HG03139 (cell line): ENCODE measurements at regions not wholly inside any gene's neighbourhood (a gene's known extent, or its start where the extent isn't known, plus 50 kb on each side); places are given as distances from the start of the nearest gene placed in this dataset.

ENCODE experiments used
- ATAC-seq: cut with Tn5 transposase; IDR thresholded peaks from one replicate; pipeline ENCODE4 v1.9.1; 2021; ENCODE audit not compliant: unreplicated experiment

DNA sequence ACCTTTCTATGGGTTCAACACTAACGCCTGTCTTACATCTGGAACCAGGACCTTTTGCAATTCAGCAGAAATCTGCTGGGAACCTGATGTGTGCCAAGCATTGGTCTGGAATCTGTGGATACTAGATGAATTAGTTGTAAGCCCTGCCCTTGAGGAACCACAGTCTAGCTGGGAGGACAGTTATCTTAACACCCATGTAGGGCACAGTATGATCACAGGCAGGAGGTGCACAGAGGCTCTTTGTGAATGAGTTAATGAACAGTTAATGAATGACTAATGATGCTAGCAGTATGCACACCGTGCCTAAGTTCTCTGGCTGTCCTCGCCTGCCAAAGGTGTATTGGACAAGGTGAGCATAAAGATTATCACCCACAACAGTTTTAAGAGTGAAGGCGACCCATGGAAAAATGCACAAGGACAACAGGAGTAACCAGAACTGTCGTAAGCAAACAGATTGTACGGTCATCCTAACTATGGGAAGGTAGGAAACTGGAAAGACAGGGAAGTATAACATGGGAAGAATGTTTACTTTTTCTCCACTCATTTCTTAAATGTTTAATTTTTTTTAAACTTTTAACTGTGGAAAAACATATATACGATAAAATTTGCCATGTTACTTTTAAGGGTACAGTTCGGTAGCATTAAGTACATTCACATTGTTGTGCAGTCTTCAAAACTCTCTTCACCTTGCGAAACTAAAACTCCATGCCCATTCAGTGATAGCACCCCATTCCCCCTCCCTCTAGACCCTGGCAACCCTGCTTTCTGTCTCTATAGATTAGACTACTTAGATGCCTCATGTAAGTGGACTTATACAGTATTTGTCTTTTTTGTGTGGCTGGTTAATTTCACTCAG is 139.9 kb downstream of the CXCL12 start:
- ATAC-seq: no peak

DNA sequence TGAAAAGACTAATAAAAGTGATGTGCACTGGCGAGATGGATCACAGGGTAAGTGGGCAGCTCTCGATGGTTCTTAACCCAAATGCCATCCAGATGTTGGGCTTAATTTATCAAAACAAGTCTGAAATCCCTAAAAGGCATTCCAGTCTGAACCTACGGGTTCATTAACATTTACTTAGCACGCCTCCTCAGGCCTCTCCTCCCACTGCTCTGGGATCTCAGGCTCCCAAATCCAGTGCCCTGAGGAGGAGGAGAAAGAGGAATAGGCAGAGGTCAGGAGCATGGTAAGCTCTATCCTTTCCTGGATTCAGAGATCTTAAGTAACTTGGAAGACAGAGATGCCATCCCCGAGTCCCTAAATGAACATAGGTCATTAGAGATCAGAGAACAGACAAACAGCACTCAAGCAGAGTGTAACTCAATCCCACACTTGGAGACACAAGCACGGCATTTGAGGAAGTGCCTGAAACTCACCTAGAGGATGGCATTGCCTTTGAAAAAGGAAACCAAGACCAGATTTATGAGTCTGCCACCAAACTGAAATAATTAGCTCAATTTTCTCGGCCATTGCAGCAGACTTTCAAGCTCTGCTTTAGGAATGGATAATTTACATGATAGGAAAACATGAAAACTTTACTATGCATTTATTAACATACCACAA is 140.9 kb downstream of the CXCL12 start:
- no peak for ATAC-seq

DNA sequence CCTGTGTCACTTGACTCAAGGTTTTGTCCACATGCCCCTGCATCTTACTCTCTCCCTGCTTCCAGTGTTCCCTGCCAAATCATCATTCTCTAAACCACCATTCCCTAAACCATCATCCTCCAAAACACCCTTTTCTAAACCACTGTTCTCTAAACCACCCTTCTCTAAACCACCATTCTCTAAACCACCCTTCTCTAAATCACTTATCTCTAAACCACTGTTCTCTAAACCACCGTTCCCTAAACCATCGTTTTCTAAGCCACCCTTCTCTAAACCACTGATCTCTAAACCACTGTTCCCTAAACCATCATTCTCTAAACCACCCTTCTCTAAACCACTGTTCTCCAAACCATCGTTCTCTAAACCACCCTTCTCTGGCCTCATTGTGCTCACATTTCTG is 142.1 kb downstream of the CXCL12 start:
- ATAC-seq: no peak

DNA sequence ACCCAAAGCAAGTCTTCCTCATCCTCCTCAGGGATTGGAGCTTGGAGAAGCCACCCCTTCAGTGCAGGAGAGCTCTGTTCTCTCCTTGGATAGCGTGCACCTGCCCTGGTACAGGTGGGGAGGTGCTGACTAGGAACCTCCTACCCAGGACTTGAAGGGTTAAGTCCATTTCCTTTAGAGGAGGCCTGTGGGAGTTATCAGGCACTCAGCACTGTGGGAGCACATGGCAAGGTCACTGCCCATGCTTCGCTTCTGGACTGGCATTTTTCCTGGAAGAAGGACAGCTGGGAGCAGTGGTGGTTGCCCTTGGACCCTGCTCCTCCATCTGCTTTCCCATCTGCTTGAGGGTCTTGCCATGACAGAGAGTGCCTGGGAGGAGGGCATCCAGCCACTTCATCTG is 142.8 kb downstream of the CXCL12 start:
- no peak for ATAC-seq

DNA sequence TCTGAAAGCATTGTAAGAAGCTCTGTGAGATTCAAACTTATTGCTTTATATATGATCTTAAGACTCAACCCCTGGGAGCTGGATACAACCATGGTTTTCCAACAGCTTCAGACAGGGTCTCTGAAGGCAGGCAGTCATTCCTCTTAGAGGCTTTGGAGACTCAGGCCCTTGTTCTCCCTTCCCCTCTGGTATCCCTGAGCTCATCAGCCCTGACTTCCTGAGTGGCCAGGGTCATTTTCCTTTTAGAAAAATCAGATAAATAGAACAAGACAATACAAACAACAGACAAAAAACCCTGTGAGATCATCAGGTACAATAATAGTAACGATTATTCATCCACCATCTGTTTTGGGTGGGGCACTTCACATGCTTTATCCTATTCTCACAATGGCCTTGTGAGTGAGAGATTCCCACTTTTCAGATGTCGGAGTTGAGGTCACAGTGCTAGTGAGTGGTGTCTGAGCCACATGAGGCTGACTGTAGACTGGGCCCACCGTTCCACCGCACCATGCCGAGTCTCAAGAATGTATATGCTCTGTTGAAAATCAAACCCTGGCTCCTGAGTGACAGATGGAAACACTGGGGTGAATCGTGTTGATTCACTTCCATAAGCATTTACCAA is 144.2 kb downstream of the CXCL12 start:
- ATAC-seq: no peak

DNA sequence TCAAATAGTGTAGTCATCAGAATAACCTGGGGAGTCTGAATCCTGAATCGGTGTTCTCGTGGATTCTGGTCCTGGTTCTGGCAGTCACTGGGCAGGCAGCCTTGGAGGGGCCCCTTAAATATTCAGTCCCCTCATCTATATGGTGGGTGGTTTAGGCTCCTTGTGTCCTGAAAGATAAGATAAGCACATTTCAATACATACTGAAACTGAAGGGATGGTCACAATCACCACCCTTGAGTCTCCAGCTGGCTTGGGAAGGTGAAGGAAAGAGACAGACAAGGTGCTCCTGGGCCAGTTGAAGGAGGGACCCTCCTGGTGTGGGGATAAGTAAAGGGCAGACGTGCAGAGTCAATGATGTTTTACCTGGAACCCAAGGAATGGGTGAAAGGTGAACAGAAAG is 146.7 kb downstream of the CXCL12 start:
- ATAC-seq: no peak

DNA sequence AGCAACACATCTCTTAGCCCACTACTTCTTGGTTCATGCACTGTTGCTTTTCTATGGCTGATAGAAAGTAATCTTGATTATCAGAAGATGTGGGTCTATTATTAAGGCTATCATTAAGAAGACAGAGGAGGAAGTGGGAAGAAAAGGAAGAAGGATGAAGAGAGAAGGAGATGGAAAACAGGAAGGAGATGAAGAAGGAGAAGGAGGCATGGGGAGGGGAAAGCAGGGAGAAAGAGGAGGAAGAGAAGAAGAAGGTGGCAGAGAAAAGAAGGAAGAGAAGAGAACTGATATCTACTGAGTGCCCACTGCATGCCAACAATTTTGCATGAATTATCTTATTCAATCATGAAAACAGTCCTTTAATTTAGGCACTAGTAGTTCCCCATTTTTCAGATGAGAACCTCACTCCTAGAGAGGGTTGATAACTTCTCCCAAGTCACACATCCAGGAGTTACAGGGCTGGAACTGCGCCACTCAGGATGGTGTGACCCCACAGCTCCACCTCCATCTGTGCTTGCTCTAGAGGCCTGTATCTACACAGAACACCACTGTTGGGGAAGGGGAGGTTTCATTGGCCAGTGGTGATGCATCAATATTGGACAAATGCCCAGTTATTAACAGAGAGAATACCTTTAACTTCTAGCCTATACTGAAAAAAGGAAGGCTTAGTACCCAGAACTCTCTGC is 147.4 kb downstream of the CXCL12 start:
- ATAC-seq: no peak

DNA sequence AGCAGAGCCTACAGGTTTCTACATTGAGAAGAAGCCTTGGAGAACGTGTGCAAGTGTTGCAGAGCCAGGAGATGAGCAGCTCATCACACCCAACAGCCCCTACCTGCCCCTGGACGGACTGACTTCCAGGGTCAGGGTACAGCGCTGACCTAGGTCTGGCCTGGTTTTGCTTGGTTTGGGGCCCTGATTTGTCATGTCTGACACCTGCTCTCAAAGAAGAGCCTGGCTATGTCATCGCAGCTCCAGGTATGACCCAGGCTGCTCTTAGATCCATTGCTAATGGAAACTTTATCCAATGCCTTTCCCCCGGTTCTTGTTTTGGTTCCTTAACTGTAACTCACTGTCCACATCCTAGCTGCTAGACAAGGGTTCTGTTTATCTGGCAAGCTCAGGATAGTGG is 149.5 kb downstream of the CXCL12 start:
- ATAC-seq: no peak

DNA sequence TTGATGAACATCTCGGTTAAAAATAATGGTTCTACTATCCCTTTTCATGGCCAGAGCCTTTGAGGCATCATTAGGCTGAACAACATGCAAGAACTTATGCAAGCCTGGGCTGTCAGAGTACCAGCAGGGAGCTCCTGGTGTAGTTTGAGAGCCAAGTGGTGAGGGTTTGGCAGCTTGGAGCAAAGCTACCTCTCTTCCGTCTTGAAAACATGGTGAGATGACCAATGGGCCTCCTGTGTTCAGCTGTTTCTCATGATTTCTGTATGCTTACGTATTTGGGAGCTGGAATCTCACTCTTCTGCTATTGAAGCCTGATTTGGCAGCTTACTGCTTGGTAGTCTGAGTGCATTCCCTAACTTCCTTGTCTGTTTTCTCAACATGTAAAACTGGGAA is 150.4 kb downstream of the CXCL12 start:
- ATAC-seq: no peak

DNA sequence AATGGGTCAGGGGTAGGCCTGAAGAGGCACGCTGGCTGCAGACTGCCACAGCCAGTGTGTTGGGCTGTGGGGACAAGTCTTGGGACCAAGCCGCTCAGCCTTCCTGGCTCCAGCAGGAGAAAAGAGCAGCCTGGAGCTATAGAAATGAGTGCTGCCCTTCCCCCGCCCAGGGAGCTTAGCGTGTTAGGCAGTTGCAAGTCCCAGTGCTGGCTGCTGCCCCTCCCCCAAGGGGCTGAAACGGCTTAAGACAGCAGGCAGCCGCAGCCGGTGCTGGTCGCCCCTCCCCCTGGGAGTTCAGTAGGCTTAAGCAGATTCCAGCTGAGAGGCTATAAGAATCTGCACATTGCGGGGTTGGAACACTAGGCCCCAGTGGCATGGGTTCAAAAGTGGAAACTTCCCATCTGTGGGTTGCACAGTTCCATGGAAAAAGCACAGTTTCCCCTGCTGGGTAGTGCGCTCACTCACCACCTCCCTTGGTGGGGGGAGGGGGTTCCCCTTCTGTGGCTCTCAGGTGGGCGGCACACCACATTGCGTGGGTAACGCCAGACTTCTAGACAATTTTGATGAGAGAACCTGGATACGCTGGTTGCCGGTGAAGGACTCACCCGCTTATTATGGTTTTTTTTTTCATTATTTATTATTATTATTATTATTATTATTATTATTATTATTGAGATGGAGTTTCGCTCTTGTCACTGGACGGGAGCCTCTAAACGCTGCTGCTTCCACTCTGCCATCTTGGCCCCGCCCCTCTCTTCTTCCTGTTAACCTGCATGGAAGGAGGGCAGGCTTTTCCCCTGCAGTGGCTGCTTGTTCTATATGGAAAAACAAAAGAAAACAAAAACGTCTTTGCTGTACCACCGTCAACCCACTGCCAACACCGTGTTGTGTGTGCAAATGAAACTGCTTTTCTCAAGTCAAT is 151.1 kb downstream of the CXCL12 start:
- no peak for ATAC-seq

DNA sequence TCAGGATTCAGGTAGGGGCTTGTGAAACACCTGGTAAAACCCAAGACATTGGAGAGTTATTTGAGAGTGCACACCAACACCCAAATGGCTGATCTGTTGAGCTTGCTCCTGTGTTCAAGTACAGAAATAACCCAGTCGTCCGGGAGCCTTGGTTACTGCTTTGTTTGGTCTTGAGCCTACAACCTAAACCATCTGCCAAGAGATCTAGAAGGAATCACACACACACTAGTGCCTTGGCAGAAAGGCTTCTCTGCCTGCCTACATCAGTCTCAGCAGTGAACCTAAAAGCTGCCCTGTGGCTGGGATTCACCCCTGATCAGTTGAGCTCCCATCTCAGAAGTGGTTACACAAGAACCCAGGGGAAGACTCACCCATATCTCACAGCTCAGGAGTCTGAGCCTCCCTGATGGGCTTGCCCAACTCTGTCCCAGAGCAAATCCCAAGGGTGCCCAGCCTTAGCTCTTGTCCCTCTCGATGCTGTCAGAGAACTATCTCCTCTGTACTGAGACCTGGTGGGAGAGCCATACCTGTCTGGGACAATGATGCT is 167.6 kb downstream of the CXCL12 start:
- ATAC-seq: no peak

DNA sequence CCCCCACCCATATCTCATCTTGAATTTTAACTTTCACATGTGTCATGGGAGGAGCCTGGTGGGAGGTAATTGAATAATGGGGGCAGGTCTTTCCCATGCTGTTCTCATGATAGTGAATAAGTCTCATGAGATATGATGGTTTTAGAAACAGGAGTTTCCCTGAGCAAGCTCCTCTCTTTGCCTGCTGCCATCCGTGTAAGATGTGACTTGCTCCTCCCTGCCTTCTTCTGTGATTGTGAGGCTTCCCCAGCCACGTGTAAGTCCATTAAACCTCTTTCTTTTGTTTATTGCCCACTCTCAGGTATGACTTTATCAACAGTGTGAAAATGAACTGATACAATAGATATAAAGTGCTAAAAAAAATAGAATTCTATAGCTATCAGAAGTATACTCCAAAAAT is 168.8 kb downstream of the CXCL12 start:
- no peak for ATAC-seq

DNA sequence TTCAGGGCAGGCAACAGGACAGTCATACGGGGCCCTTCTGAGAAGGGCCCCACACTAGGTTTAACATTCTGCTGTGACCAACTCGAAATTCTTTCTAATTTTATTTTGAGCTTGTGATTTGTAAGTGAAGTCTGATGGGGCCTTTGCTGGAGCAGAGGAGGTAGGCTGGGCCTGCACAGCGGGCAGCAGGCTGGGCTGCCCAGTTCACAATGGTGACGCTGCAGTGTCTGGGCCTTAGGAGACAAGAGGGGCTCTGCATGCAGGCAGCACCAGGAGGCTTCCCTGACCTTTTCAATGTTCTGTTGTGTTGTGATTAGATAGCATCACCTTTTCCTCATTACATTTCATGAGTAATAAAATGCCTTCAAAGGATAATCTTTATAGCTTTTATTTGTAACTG is 175.1 kb downstream of the CXCL12 start:
- no peak for ATAC-seq

DNA sequence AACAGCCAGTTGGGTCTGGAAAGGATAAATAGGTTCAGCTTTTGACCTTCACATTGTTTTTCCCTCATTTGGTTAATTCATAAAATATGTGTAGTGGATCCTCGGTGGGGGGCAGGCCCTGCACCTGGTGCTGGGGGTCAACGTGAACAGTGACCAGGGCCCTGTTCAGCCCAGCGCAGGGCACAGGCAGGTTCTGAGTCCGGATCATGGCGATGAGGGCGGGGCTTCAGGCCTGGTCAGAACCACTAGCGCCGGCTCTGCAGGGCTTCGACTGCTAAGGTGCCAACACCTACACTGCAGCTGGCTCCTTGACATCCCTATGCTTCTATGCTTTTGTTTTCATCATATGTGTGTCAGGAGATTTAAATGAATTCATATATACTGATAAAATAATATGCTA is 177.7 kb downstream of the CXCL12 start:
- ATAC-seq: no peak

DNA sequence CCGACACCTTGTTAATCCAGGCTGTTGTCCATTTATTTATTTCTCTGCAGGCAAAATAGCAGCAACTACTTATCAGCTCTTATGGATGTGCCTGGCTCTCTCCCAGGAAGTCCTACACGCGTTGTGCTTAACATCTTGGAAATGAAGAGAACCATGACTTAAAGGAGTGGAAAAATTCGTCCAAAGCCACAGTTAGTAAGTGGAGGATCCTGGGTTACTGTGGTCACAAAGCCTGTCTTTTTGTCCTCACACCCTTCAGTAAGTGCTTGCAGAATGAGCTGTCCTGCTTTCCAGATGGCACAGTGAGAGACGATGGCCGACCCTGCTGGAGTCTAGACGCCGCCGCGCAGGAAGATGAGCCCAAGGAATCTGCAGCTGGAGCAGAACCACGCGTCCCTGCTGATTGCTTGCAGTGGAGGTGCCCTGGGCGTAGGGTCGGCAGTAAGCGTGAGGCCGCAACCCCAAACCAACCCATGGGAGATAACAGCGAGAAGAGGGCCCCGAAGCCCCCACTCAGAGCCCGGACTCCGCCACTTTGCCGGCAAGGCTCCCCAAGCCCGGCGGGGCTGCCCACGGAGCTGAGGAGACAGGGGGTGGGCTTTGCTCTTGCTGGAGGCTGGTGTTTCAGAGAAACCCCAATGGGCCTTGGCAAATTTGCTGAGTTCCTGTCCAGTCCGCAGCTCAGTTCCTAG is 178.6 kb downstream of the CXCL12 start:
- no peak for ATAC-seq

DNA sequence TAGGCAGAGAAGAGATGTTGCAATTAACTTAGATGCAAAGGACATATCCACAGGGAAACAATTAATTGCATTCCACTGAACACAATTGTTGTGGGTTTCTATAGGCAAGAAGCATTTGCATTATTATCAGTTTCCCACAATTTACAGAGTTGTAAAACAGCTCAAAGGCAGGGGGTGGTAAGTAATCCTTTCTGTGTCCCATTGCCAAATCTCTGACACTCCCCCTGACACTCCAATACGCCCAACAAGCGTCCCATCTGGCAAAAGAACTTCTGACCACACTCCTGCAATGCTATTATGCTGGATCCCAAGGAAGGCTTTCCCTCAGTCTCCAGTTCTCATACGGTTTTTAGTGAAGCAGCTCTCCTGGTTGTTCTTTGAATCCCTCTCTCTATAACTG is 179.8 kb downstream of the CXCL12 start:
- ATAC-seq: no peak

DNA sequence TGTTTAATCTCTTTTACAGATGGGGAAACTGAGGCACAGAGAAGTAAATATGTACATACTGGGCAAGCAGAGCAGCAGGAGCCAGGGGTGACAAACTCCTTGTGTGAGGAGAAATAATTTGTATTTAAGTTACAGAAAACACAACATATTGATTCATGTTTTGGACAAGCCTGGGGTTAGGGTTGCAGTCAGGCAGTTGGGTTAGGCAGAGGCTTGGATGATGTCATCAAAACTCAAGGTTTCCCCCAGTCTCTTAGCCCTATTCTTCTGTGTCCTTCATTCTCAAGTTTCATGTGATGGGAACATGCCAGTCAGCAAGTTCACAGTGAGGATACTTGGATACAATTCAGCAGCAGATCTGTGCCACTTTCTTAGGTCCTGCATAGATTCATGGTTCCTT is 181.4 kb downstream of the CXCL12 start:
- ATAC-seq: no peak

DNA sequence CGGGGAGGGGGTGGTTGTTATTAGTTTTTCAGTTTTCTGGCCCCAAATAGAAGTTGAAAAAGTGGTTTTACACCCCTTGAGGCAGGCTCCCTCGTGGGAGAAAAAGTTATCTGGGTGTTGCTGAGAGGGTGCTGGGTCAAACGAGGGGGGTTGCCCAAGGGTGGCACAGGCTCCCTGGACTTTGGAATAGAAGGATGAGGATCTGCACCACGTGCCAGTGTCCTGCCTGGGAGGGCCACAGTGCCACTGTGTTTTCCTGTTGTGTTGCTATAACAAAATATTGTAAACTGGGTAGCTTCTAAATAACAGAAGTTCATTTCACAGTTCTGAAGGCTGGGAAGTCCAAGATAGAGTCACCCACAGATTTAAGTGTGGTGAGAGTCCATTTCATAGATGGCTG is 181.9 kb downstream of the CXCL12 start:
- no peak for ATAC-seq

DNA sequence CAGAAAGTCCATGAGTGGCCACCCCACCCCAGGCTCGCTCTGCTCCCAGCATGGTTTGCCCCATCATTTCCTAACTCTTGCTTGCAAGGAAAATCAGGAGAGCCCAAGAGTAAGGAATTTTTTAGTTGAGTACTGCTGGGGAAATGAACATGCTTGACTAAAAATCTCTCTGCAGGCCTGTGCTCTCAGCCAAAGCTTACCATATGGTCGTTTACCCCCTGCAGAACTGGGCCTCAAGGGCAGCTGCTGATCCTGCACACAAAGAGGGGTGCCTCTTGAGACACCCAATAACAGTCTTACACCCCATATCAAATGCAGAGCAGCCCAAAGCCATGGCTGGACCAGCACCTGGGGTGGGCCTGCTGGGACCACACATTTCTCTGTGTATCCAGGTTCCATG is 183.2 kb downstream of the CXCL12 start:
- no peak for ATAC-seq

DNA sequence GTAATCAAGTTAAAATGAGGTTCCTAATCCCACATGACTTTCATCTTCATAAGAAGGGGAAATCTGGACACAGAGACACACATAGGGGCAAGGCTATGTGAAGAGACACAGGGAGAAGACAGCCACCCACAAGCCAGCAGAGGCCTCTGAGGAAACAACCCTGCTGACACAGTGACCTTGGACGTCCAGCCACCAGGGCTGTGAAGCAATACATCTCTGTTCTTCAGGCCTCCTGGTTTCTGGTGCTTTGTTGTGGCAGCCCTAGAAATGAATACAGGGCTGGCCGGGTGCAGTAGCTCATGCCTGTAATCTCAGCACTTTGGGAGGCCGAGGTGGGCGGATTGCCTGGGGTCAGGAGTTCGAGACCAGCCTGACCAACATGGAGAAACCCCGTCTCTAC is 183.9 kb downstream of the CXCL12 start:
- ATAC-seq: no peak
